CD4-positive, alpha-beta T cell (primary cell): ENCODE measurements at regions not wholly inside any gene's neighbourhood (a gene's known extent, or its start where the extent isn't known, plus 50 kb on each side); places are given as distances from the start of the nearest gene placed in this dataset.

Source experiments
- ATAC-seq: fragments of 200-7000 bp; cut with Tn5 transposase; one replicate; pipeline ENCODE4 v1.10.0; 2022; ENCODE audit warnings: mild to moderate bottlenecking; ENCODE audit not compliant: poor library complexity
- CTCF ChIA-PET: fragments of 350-600 bp; sonication (Branson Sonifier 250); formaldehyde crosslinking; loops from one replicate; lab custom pipeline; 2021; ENCODE audit warnings: antibody characterized with exemption, inconsistent platforms; lab: Charles Lee
- POLR2A ChIA-PET: fragments of 350-600 bp; sonication (Branson Sonifier 250); formaldehyde crosslinking; loops from one replicate; lab custom pipeline; 2021; ENCODE audit warnings: antibody characterized with exemption, inconsistent platforms; lab: Charles Lee
- DNase-seq, 14 experiments: peaks; one replicate each; pipeline ENCODE4 v3.0.0-alpha.2; 2013 to 2020; ENCODE audit warnings: mixed read lengths in 2 of 14
- H3K27ac ChIP-seq, 2 donors: one replicate each; pipeline versions ENCODE4 v1.5.1 to v1.7.0; 2013; ENCODE audit warnings: low read length in 2 of 2, low read depth in 1 of 2, mild to moderate bottlenecking in 1 of 2
- H3K27me3 ChIP-seq, 2 experiments: 1 replicate in 1 of 2; 2 replicates in 1 of 2; pipeline versions ENCODE4 v1.6.1 to v1.7.0; 2013; ENCODE audit warnings: low read length in 2 of 2, control low read depth in 1 of 2, mild to moderate bottlenecking in 1 of 2, moderate library complexity in 1 of 2; ENCODE audit not compliant: insufficient read depth in 2 of 2, control insufficient read depth in 1 of 2
- H3K36me3 ChIP-seq: one replicate; pipeline ENCODE4 v1.6.1; 2013; ENCODE audit warnings: low read length, control low read depth; ENCODE audit not compliant: insufficient read depth
- H3K4me1 ChIP-seq: one replicate; pipeline ENCODE4 v1.6.1; 2013; ENCODE audit warnings: low read length, control low read depth; ENCODE audit not compliant: insufficient read depth
- H3K4me3 ChIP-seq: one replicate; pipeline ENCODE4 v1.5.1; 2013; ENCODE audit warnings: mild to moderate bottlenecking, low read length, moderate library complexity
- H3K9me3 ChIP-seq, 2 experiments: 1 replicate in 1 of 2; 2 replicates in 1 of 2; pipeline versions ENCODE4 v1.6.1 to v1.7.0; 2013; ENCODE audit warnings: low read length in 2 of 2, mild to moderate bottlenecking in 2 of 2, control low read depth in 1 of 2, moderate library complexity in 1 of 2; ENCODE audit not compliant: control insufficient read depth in 1 of 2, insufficient read depth in 1 of 2
- H3K27ac Mint-ChIP-seq: one replicate; pipeline ENCODE4 v1.8.0; 2020; ENCODE audit warnings: mixed read lengths
- H3K27me3 Mint-ChIP-seq: one replicate; pipeline ENCODE4 v1.8.0; 2021; ENCODE audit warnings: mixed read lengths
- H3K36me3 Mint-ChIP-seq: one replicate; pipeline ENCODE4 v1.8.0; 2021; ENCODE audit warnings: low read depth, mixed read lengths
- H3K4me1 Mint-ChIP-seq: one replicate; pipeline ENCODE4 v1.8.0; 2021; ENCODE audit warnings: low read depth, mixed read lengths
- H3K4me3 Mint-ChIP-seq: one replicate; pipeline ENCODE4 v1.8.0; 2020; ENCODE audit warnings: mild to moderate bottlenecking, mixed read lengths
- H3K9me3 Mint-ChIP-seq: one replicate; pipeline ENCODE4 v1.8.0; 2020; ENCODE audit warnings: mixed read lengths
- CTCF ChIP-seq: fragments of 200-600 bp; IDR thresholded peaks from one replicate; pipeline ENCODE4 v1.8.0; 2022; ENCODE audit warnings: antibody characterized with exemption, mild to moderate bottlenecking
- intact Hi-C, 2 experiments: fragments of 100-400 bp; cut with DNase I in 1 of 2; cut with micrococcal nuclease in 1 of 2; formaldehyde crosslinking; loops; one replicate each; pipeline versions ENCODE4 v1.15.1 to v1.9.0; 2023 to 2025; cut with DNase I, micrococcal nuclease

DNA sequence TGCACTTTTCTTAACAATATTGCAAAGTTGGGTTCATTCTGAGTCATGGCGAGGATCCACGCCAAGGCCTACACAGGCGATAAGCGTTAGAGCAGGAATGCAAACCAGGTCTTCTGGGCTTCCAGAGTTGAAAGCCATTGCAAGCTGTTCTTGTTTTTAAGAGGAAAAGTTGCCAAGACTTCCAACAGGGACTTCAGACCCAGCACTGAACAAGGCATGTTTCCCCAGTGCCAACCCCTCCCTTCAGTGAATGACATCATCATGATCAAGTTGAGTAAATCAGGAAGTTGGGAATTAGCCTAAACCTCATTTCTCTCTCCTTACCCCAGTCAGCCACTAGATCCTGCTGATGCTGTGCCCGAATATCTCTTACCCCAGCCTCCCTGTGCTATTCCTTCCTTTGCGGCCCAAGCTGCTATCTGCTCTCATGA lies 355.1 kb downstream of the HS3ST1 start:
- ChIA-PET CTCF (no interaction called here), POLR2A (no interaction called here)
- DNase-seq (no peak), ATAC-seq (no peak)
- Mint-ChIP-seq H3K36me3 (no peaks in the 10 kb centered on the region), H3K9me3 (no peaks in the 10 kb centered on the region), H3K4me3 (no peak overlapping the region), H3K27ac (no peak overlapping the region), H3K4me1 (no peaks in the 10 kb centered on the region), H3K27me3 (no peaks in the 10 kb centered on the region)
- intact Hi-C loops: no loop called here
- Histone ChIP-seq H3K4me3 (no peak overlapping the region), H3K27ac (no peak overlapping the region), H3K36me3 (no peaks in the 10 kb centered on the region), H3K4me1 (no peaks in the 10 kb centered on the region), H3K27me3 (no peaks in the 10 kb centered on the region), H3K9me3 (no peaks in the 10 kb centered on the region)
- no peak for TF ChIP-seq CTCF

- Mint-ChIP-seq H3K36me3 (no peaks in the 10 kb centered on the region), H3K4me3 (no peak overlapping the region), H3K4me1 (no peaks in the 10 kb centered on the region), H3K27me3 (no peaks in the 10 kb centered on the region), H3K27ac (no peak overlapping the region), H3K9me3 (no peaks in the 10 kb centered on the region)
- ChIA-PET CTCF (no interaction called here), POLR2A (no interaction called here)
- no peaks in the 10 kb centered on the region for H3K9me3 ChIP-seq
- intact Hi-C loops: no loop called here
- DNase-seq (peak in 1 of 14 experiments; percentile 8), ATAC-seq (no peak)
- no peak overlapping the region for H3K27ac ChIP-seq
- TF ChIP-seq CTCF: no peak
- H3K27me3 ChIP-seq: no peaks in the 10 kb centered on the region
- H3K4me3 ChIP-seq: no peak overlapping the region
- H3K36me3 ChIP-seq: no peaks in the 10 kb centered on the region
- H3K4me1 ChIP-seq: no peaks in the 10 kb centered on the region
Observed at GRCh38 chr4:11072999-11073398, 355.7 kb downstream of the HS3ST1 start.

- H3K36me3 ChIP-seq: no peaks in the 10 kb centered on the region
- no peak for TF ChIP-seq CTCF
- Mint-ChIP-seq H3K4me1 (no peaks in the 10 kb centered on the region), H3K36me3 (no peaks in the 10 kb centered on the region), H3K27ac (no peak overlapping the region), H3K4me3 (no peak overlapping the region), H3K27me3 (no peaks in the 10 kb centered on the region), H3K9me3 (no peaks in the 10 kb centered on the region)
- CTCF ChIA-PET: no interaction called here
- H3K9me3 ChIP-seq: no peaks in the 10 kb centered on the region
- DNase-seq: no peak
- intact Hi-C loops: no loop called here
- POLR2A ChIA-PET: no interaction called here
- ATAC-seq: no peak
- H3K4me3 ChIP-seq: no peak overlapping the region
- no peak overlapping the region for H3K27ac ChIP-seq
- H3K27me3 ChIP-seq: no peaks in the 10 kb centered on the region
- H3K4me1 ChIP-seq: no peaks in the 10 kb centered on the region
Observed at GRCh38 chr4:11072463-11072862, 356.2 kb downstream of the HS3ST1 start.
